Endothelial cell of umbilical vein (primary cell): ENCODE measurements at regions not wholly inside any gene's neighbourhood (a gene's known extent, or its start where the extent isn't known, plus 50 kb on each side); places are given as distances from the start of the nearest gene placed in this dataset.

ENCODE experiments used
- POLR2AphosphoS5 ChIP-seq: IDR thresholded peaks from 2 replicates; pipeline ENCODE4 v1.6.1; 2012; ENCODE audit warnings: low read depth, mild to moderate bottlenecking, control low read depth, low read length, moderate library complexity; ENCODE audit not compliant: insufficient read depth
- TF ChIP-seq, protein P1 (sequence below), 2 donors: IDR thresholded peaks; 1 replicate in 1 of 2; 2 replicates in 1 of 2; pipeline ENCODE4 v1.5.1; 2011; ENCODE audit warnings: low read length in 2 of 2, mild to moderate bottlenecking in 2 of 2, moderate library complexity in 2 of 2, control low read depth in 1 of 2, inconsistent platforms in 1 of 2, low read depth in 1 of 2; ENCODE audit not compliant: insufficient read depth in 1 of 2; ENCODE audit errors: extremely low read depth in 1 of 2

DNA sequence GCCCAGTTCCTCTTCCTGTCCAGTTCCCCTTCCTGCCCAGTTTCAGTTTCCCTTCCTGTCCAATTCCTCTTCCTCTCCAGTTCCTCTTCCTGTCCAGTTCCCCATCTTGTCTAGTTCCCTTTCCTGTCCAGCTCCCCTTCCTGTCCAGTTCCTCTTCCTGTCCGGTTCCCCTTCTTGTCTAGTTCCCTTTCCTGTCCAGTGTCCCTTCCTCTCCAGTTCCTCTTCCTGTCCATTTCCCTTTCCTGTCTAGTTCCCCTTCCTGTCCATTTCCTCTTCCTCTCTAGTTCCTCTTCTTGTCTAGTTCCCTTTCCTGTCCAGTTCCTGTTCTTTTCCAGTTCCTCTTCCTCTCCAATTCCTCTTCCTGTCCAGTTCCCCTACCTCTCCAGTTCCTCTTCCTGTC lies 68.1 kb upstream of the ADCY1 start:
- TF ChIP-seq, protein P1, sequence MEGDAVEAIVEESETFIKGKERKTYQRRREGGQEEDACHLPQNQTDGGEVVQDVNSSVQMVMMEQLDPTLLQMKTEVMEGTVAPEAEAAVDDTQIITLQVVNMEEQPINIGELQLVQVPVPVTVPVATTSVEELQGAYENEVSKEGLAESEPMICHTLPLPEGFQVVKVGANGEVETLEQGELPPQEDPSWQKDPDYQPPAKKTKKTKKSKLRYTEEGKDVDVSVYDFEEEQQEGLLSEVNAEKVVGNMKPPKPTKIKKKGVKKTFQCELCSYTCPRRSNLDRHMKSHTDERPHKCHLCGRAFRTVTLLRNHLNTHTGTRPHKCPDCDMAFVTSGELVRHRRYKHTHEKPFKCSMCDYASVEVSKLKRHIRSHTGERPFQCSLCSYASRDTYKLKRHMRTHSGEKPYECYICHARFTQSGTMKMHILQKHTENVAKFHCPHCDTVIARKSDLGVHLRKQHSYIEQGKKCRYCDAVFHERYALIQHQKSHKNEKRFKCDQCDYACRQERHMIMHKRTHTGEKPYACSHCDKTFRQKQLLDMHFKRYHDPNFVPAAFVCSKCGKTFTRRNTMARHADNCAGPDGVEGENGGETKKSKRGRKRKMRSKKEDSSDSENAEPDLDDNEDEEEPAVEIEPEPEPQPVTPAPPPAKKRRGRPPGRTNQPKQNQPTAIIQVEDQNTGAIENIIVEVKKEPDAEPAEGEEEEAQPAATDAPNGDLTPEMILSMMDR (IDR thresholded peaks at IDR 0.05; ENCODE audit: extremely low read depth in 1 of 2, insufficient read depth in 1 of 2, low read depth in 1 of 2, low read length in 2 of 2): no peak
- TF ChIP-seq POLR2AphosphoS5: no peak
